T-helper 1 cell treated with Interleukin-12 subunit alpha and Interleukin-12 subunit beta and Interleukin-4 antibody, amounts not matched to agents 30 μg/mL and 1 μg/mL, for 36 hours (primary cell): ENCODE measurements at regions not wholly inside any gene's neighbourhood (a gene's known extent, or its start where the extent isn't known, plus 50 kb on each side); places are given as distances from the start of the nearest gene placed in this dataset.

ENCODE experiments used
- H3K27ac Mint-ChIP-seq: one replicate; pipeline ENCODE4 v1.8.0; 2021; ENCODE audit warnings: mild to moderate bottlenecking, mixed read lengths
- H3K27me3 Mint-ChIP-seq: one replicate; pipeline ENCODE4 v1.8.0; 2021; ENCODE audit warnings: low read depth, mixed read lengths
- H3K36me3 Mint-ChIP-seq: one replicate; pipeline ENCODE4 v1.8.0; 2021; ENCODE audit warnings: low read depth, mixed read lengths
- H3K4me1 Mint-ChIP-seq: one replicate; pipeline ENCODE4 v1.8.0; 2021; ENCODE audit warnings: low read depth, mixed read lengths
- H3K4me3 Mint-ChIP-seq: one replicate; pipeline ENCODE4 v1.8.0; 2021; ENCODE audit warnings: mild to moderate bottlenecking, moderate library complexity, mixed read lengths
- H3K9me3 Mint-ChIP-seq: one replicate; pipeline ENCODE4 v1.8.0; 2021; ENCODE audit warnings: mixed read lengths

DNA sequence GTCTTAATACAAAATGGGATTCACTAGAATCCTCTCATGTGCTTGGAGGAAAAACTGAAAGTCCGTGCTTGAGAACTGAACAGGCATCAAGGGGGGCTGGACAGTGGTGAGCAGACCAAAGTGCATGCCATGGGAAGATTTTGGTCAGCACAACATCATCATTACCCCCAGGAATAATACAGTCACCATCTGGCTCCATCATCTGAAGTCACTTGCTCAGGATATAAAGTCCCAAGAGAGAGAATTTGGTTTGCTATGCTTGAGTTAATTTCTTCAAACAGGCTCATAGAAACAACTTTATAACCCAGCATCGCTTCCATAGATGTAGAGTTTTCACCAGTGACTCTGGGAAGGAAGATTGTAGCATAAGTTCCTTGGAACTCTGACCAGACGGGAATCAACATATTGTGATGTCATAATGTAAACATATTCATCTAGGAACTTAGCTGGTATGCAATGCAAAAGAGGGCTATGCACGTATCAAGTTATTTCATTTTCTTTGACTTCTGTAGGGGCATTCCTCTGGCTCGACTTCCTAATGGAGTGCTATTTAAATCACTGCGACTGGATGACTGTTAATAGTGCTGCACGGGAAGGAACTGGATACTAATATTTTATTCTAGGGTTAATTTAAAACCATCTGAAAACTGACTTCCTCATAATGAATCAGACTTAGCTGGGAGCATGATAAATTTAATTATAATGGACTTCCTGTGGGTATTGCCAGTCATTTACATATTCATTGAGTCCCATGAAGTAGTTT lies 145.2 kb downstream of the MTRR start:
- Mint-ChIP-seq H3K27ac (no peak overlapping the region), H3K27me3 (no peaks in the 10 kb centered on the region), H3K4me3 (no peak overlapping the region), H3K36me3 (no peaks in the 10 kb centered on the region), H3K4me1 (no peaks in the 10 kb centered on the region), H3K9me3 (no peaks in the 10 kb centered on the region)

DNA sequence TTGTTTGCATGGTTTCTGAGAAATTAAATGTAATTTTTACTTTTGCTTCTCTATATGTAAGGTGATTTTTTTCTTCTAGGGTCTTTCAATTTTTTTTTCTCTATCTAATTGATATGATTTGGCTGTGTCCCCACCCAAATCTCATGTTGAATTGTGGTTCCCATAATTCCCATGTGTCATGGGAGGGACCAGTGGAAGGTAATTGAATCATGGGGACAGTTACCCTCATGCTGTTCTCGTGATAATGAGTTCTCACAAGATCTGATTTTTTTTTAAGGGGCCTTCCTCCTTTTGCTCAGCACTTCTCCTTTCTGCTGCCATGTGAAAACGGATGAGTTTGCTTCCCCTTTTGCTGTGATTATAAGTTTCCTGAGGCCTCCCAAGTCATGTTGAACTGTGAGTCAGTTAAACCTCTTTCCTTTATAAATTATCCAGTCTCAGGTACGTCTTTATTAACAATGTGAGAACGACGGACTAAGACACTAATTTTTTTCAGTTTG lies 150.8 kb downstream of the MTRR start:
- Mint-ChIP-seq H3K36me3 (no peaks in the 10 kb centered on the region), H3K4me1 (no peaks in the 10 kb centered on the region), H3K4me3 (no peak overlapping the region), H3K9me3 (no peaks in the 10 kb centered on the region), H3K27me3 (no peaks in the 10 kb centered on the region), H3K27ac (no peak overlapping the region)

DNA sequence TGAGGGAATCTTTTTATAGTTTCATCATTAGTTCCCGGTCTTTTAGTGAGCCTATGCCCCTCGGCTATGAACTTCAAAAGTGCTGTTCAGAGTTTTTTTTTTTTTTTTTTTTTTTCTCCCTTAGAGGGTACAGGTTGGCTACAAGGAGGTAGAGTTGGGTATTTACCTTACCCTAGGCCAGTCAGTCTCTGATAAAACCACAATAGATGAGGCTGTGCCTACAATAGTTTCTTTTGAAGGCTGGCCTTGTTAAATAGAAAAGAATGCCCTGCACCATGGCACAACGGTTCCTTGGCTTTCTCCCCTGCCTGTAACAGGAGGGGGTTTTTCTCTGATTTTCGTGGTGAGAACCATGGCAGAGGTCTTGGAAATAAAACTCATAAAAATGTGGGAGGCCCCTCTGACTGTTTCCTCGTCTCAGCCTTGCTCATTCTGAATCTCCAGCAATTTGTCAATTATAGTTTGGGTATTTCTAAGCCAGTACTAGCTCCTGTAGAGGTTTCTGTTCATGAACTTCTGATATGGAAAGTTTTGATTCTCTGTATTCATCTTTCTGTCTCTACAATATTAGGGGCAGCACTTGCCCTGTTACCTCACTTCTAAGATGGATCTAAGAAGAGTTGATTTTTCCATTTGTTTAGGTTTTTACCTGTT lies 152.0 kb downstream of the MTRR start:
- no peaks in the 10 kb centered on the region for H3K27me3 Mint-ChIP-seq
- H3K36me3 Mint-ChIP-seq = no peaks in the 10 kb centered on the region
- H3K27ac Mint-ChIP-seq = no peak overlapping the region
- no peak overlapping the region for H3K4me3 Mint-ChIP-seq
- no peaks in the 10 kb centered on the region for H3K9me3 Mint-ChIP-seq
- no peaks in the 10 kb centered on the region for H3K4me1 Mint-ChIP-seq

DNA sequence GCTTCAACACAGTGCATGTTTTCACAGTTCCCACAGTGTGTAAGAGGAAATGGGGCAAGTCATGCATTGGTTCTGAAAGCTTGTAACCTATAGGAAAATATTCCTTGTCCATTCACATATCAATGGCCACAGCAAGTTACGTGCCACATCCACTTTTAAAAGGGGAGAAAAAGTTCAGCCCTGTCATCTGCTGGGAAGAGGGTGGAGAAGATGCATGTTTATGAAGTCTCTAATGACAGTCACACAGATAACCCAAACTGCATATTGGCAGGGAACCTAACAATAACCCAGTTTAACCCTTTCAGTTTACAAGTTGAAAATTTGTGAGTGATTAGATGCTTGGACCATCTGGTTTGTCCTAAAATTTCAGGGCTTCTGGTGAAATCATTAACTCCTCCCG lies 159.3 kb downstream of the MTRR start:
- H3K36me3 Mint-ChIP-seq = no peaks in the 10 kb centered on the region
- no peaks in the 10 kb centered on the region for H3K4me1 Mint-ChIP-seq
- no peaks in the 10 kb centered on the region for H3K9me3 Mint-ChIP-seq
- no peak overlapping the region for H3K27ac Mint-ChIP-seq
- no peaks in the 10 kb centered on the region for H3K27me3 Mint-ChIP-seq
- no peak overlapping the region for H3K4me3 Mint-ChIP-seq

DNA sequence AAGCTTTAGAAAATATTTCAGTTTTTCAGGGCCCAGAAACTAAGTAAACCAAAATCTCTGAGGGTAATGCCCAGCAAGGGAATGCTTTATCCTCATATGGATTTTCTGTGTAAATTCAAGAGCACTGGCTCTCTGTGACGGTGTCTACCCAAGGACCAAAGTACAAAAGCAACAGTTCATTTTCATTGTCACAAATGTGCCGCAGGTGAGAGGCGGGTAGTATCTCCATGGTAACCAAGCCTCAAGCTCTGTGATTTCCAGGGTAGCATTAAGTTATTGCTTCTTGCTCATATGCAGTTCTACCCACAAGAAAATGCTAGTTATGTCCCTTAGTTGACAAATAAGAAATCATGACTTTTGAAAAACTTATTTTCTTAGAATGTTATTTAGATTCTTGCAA lies 164.3 kb downstream of the MTRR start:
- H3K36me3 Mint-ChIP-seq = no peaks in the 10 kb centered on the region
- H3K4me3 Mint-ChIP-seq = no peak overlapping the region

DNA sequence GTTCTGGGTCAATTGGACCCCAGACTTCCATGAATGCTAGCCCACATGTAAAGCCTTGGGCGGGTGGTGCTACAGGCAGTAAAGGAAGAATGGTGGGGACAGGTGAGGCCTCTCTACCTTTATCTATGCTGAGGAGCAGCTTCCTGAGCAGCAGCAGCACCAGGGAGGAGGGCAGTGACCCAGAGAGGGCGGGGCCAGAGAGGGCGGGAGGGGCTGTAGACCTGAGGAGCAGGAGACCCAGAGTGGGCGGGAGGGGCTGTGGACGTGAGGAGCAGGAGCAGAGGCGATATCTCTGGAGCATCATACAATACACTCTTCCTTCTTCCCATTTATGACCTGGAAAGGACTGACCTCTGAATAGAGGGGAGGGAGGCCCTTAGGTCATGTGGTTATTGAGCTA lies 165.9 kb downstream of the MTRR start:
- no peaks in the 10 kb centered on the region for H3K27me3 Mint-ChIP-seq
- H3K9me3 Mint-ChIP-seq = no peaks in the 10 kb centered on the region
- no peak overlapping the region for H3K4me3 Mint-ChIP-seq

More for the DNA sequence above, 164.3 kb downstream of the MTRR start:
- H3K27me3 Mint-ChIP-seq = no peaks in the 10 kb centered on the region
- no peaks in the 10 kb centered on the region for H3K4me1 Mint-ChIP-seq
- no peak overlapping the region for H3K27ac Mint-ChIP-seq
- H3K9me3 Mint-ChIP-seq = no peaks in the 10 kb centered on the region

DNA sequence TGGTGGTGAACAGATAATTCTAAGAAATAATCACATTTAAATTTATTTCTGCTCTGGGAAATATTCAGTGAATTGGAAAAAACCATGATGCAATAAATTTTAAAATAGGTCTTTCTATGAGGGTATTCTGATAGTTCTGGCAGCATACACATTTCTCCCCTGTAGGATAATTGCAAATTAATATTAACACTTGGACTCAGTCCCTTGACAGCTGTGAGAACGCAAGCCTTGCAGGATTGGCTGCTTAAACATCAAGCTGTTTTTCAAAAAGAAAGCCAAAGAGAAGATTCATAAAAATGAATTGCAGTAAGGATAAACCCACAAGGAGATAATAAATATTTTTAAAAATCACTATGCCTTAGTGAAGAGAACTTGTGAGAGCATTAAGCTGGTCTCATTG lies 180.0 kb downstream of the MTRR start:
- Mint-ChIP-seq H3K4me3 (no peak overlapping the region), H3K9me3 (peaks cover 13% of the 10 kb centered on the region), H3K27ac (no peak overlapping the region), H3K36me3 (no peaks in the 10 kb centered on the region), H3K27me3 (no peaks in the 10 kb centered on the region), H3K4me1 (no peaks in the 10 kb centered on the region)

More for the DNA sequence above, 165.9 kb downstream of the MTRR start:
- Mint-ChIP-seq H3K4me1 (no peaks in the 10 kb centered on the region), H3K36me3 (no peaks in the 10 kb centered on the region), H3K27ac (no peak overlapping the region)

DNA sequence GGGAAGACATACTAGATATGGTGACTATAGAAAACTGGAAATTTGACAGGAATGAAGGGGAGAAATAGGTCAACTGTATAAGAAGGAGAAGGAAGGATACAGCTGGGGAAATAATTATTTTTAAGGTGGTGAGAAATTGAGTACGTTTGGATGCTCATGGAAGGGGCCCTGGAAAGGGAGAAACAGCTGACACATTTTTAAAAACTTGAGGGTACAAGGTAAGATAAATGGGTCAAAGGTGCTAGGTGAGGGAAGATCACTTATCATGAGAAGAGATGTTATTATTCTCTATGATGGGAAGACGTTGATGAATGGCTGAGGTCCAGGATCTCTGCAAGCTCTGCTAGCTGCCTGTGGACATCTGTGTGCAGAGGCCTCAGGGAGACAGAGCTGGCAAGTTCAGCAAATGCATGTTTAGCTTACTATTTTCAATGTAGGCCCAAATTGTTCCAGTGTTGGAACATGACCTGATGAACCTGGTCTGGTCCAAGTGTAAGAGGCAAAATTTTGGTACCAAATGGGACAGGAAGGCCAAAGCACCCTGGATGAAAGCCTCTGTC lies 181.7 kb downstream of the MTRR start:
- Mint-ChIP-seq H3K36me3 (no peaks in the 10 kb centered on the region), H3K4me3 (no peak overlapping the region), H3K27ac (no peak overlapping the region), H3K9me3 (peaks cover 13% of the 10 kb centered on the region), H3K27me3 (no peaks in the 10 kb centered on the region), H3K4me1 (no peaks in the 10 kb centered on the region)

DNA sequence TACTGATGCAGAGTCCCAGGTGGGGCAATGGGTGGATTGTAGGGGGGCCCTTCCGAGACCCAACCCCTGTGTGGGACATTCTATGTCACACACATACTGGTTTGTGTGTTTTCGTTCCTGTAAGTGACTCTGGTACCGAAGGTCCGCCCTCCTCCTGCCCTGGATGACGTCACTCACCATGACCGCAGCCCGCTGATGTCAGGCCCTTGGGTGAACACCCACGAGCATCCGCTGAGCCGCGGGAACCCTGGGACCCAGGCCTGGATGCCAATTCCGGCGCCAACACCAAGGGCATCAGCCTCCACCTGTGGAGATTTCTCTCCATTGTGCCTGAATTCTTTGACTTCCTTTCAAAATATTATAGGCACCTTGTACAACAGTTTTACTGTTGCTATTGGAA lies 184.3 kb downstream of the MTRR start:
- Mint-ChIP-seq H3K27ac (no peak overlapping the region), H3K9me3 (peaks cover 16% of the 10 kb centered on the region), H3K4me1 (no peaks in the 10 kb centered on the region), H3K36me3 (no peaks in the 10 kb centered on the region), H3K27me3 (no peaks in the 10 kb centered on the region), H3K4me3 (no peak overlapping the region)

DNA sequence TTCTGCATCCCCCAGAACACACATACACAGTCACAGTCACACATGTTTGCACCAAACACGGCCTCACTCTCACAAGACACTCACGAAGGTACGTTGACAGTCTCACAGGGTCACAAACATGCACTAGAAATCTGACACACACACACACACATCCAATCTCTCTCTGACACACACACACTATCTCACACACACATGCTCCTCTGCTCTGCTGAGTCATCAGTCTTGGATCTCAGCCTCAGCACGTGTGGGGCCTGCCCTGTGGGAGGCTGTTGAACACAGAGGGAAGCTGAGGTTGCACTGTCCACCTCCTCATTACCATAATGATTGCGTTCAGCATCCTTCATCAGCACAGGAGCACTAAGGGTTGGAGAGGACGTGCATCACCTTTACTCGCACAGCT lies 188.8 kb downstream of the MTRR start:
- H3K4me1 Mint-ChIP-seq = no peaks in the 10 kb centered on the region
- H3K36me3 Mint-ChIP-seq = no peaks in the 10 kb centered on the region
- H3K27me3 Mint-ChIP-seq = no peaks in the 10 kb centered on the region
- no peak overlapping the region for H3K4me3 Mint-ChIP-seq
- H3K27ac Mint-ChIP-seq = no peak overlapping the region
- H3K9me3 Mint-ChIP-seq = peaks cover 3% of the 10 kb centered on the region

DNA sequence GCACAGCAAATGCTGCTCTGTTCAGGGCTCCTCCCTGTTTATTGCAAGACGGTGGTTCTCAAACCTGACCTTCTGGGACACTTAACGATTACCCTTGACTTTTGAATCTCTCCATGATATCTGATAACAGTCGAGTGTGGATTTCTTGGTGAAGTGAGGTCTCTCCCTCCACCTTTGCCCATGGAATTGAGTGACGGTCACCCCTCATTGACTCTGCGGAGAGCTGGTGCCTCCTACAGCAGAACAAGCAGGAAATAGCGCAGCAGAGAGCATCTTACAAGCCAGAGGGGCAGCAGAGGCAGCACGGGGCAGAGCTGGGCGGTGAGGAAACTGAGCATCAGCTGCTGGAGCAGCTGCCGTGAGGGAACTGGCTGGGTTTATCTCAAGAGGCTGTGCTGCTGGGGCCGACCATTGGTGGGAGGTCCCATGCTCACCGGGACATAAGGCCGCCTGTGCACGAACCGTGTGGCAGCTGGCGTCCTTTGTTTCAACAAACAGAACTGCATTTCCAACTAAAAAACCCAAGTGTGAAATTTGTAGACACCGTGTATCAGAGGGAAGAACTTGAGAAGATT lies 189.8 kb downstream of the MTRR start:
- H3K4me3 Mint-ChIP-seq = no peak overlapping the region
- no peaks in the 10 kb centered on the region for H3K36me3 Mint-ChIP-seq

DNA sequence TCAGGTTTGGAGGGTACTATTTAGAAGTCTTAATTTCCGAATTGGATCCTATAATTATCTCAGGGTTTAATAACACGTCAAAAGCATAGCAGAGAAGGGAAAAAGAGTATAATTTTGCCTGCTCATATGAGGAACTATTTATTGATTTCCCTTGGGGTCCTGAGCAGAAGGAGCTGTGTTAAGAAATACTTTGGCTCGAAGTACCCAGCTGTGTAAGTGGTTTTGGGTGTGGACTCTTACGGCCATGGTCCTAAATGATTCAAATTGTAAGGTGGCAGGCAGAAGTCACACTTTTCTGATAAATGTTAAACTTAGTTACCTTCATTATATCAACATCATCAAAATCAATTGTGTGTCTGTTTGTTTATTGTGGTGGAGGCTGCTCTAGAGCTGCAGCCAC lies 190.4 kb downstream of the MTRR start:
- H3K4me1 Mint-ChIP-seq = no peaks in the 10 kb centered on the region
- no peak overlapping the region for H3K27ac Mint-ChIP-seq
- no peaks in the 10 kb centered on the region for H3K27me3 Mint-ChIP-seq
- H3K36me3 Mint-ChIP-seq = no peaks in the 10 kb centered on the region
- H3K9me3 Mint-ChIP-seq = peaks cover 3% of the 10 kb centered on the region
- H3K4me3 Mint-ChIP-seq = no peak overlapping the region

More for the DNA sequence above, 189.8 kb downstream of the MTRR start:
- Mint-ChIP-seq H3K27me3 (no peaks in the 10 kb centered on the region), H3K4me1 (no peaks in the 10 kb centered on the region), H3K9me3 (peaks cover 3% of the 10 kb centered on the region), H3K27ac (no peak overlapping the region)

DNA sequence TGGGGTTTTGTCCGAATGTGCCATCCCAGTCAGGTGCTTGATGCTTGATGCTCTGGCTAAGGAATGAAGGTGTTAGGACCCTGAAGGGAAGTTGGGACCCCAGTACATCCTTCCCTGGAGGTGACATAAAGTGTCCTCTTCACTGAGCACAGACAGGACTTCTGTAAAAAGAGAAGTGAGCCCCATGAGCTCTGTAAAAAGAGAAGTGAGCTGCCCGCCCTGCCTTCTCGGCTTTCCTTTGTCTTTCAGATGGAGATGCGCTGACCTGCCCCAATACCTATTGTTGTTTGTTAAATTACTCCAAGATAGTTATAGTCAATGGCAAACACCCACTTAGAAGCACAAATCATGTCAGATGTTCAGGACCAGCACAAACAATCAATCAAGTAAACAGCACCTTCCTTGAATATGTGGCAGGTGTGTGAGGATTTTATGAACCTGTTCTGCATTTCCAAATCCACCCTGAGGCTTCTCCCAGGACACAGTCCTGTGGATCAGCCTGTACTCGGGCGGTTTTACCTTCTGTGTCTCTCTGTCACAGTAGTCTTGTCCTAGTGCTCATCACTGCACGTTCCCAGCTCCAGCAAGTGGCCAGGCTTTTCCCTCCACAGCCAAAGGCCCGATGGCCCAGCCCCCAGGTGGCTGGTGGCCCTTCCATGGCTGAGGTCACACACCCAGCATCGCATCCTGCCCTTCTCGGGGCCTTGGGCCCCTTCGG lies 191.4 kb downstream of the MTRR start:
- H3K4me1 Mint-ChIP-seq = no peaks in the 10 kb centered on the region
- no peak overlapping the region for H3K4me3 Mint-ChIP-seq
- H3K27ac Mint-ChIP-seq = no peak overlapping the region
- H3K36me3 Mint-ChIP-seq = no peaks in the 10 kb centered on the region
- no peaks in the 10 kb centered on the region for H3K27me3 Mint-ChIP-seq
- H3K9me3 Mint-ChIP-seq = peaks cover 3% of the 10 kb centered on the region

DNA sequence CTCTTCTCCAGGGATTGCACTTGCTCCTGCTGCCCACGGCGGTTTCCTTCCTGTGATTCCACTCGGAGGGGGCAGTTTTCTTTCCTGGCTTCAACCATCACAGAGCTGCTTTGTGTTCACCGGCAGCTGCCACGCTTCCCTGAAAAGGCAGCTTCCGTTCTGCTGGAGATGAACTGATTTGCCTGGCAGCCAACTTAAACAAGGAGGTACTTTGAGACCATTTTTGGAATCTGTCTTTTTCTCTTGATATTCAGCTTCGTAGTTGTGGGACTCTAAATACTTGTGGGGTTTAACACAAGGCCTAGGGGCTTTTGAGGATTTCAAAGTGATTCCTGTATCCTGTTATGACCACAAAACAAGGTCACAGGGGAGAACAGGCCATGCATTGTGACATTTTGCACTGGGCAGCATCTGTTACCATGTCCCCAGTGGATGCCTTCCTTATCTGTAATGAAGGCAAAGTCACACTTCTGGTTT lies 192.0 kb downstream of the MTRR start:
- Mint-ChIP-seq H3K4me3 (no peak overlapping the region), H3K27me3 (no peaks in the 10 kb centered on the region), H3K27ac (no peak overlapping the region), H3K36me3 (no peaks in the 10 kb centered on the region), H3K4me1 (no peaks in the 10 kb centered on the region), H3K9me3 (peaks cover 3% of the 10 kb centered on the region)
